ENCODE measurements at regions not wholly inside any gene's neighbourhood (a gene's known extent, or its start where the extent isn't known, plus 50 kb on each side); places are given as distances from the start of the nearest gene placed in this dataset.

- DNase-seq (no peak), ATAC-seq (ENCODE audit: poor library complexity) (no peak)
- intact Hi-C loops (cut with DNase I), result no loop called here
Measured at GRCh38 chr11:76257074-76257719, 50.9 kb upstream of the WNT11 start.

GRCh38 chr11:76256448-76256847 lies 50.1 kb upstream of the WNT11 start:
- intact Hi-C loops (cut with DNase I), result no loop called here
- peak; percentile 15 for ATAC-seq (ENCODE audit: poor library complexity)
- DNase-seq, result no peak
